A549 (cell line): ENCODE measurements at regions not wholly inside any gene's neighbourhood (a gene's known extent, or its start where the extent isn't known, plus 50 kb on each side); places are given as distances from the start of the nearest gene placed in this dataset.

ENCODE experiments used
- EP300 ChIP-seq, 2 experiments: fragments of >200 bp; sonication (Bioruptor Twin); formaldehyde crosslinking; IDR thresholded peaks; 2 replicates in 1 of 2; 3 replicates in 1 of 2; pipeline ENCODE4 v1.6.1; 2016 to 2017
- ESRRA ChIP-seq: fragments of 150-350 bp; IDR thresholded peaks from 2 replicates; pipeline ENCODE4 v1.6.1; 2014; ENCODE audit warnings: mild to moderate bottlenecking, low read length, borderline replicate concordance
- POLR2A ChIP-seq: IDR thresholded peaks from 2 replicates; pipeline ENCODE4 v1.6.1; 2012; ENCODE audit warnings: mild to moderate bottlenecking, low read length
- POLR2AphosphoS2 ChIP-seq: conservative IDR thresholded peaks from 2 replicates; pipeline ENCODE4 v1.6.1; 2012; ENCODE audit warnings: low read length, improper control_type of control experiment, inconsistent platforms
- SMC3 ChIP-seq: fragments of >200 bp; sonication (Bioruptor Twin); formaldehyde crosslinking; IDR thresholded peaks from 3 replicates; pipeline ENCODE4 v1.6.1; 2018; ENCODE audit warnings: inconsistent platforms
- TP53 ChIP-seq: fragments of 250-450 bp; sonication (Bioruptor Pico); IDR thresholded peaks from 2 replicates; pipeline ENCODE4 v1.5.0; 2021; ENCODE audit warnings: mild to moderate bottlenecking, moderate library complexity
- TF ChIP-seq, protein P1 (sequence below): fragments of >200 bp; sonication (Bioruptor Twin); formaldehyde crosslinking; IDR thresholded peaks from 3 replicates; pipeline ENCODE4 v1.5.1; 2016
- TF ChIP-seq, protein P2 (sequence below): fragments of 200-600 bp; sonication (generic); IDR thresholded peaks from 2 replicates; pipeline ENCODE4 v1.6.1; 2016; ENCODE audit warnings: antibody characterized with exemption, mild to moderate bottlenecking, moderate library complexity

DNA sequence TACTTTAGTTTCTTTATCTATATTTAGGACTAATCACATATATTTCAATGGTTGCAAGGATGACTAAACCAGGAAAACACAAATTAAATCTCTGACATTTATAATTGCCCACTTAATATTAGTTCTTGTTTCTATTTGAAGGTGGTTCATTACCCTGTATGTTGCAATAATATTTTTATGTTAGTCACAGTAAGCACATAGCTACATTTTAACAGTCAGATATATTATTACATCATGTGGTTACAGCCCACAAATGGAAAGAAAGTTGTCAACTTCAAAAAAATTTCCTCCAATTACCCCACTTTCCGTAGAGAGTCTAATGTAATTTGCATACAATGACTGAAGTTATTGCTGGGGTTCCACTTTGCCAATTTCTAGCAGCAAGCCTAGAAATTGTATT is 114.6 kb downstream of the TUSC7 start:
- no peak for TF ChIP-seq EP300 (IDR thresholded peaks at IDR 0.05)
- no peak for TF ChIP-seq ESRRA
- TF ChIP-seq, protein P1, sequence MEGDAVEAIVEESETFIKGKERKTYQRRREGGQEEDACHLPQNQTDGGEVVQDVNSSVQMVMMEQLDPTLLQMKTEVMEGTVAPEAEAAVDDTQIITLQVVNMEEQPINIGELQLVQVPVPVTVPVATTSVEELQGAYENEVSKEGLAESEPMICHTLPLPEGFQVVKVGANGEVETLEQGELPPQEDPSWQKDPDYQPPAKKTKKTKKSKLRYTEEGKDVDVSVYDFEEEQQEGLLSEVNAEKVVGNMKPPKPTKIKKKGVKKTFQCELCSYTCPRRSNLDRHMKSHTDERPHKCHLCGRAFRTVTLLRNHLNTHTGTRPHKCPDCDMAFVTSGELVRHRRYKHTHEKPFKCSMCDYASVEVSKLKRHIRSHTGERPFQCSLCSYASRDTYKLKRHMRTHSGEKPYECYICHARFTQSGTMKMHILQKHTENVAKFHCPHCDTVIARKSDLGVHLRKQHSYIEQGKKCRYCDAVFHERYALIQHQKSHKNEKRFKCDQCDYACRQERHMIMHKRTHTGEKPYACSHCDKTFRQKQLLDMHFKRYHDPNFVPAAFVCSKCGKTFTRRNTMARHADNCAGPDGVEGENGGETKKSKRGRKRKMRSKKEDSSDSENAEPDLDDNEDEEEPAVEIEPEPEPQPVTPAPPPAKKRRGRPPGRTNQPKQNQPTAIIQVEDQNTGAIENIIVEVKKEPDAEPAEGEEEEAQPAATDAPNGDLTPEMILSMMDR, result no peak
- TF ChIP-seq POLR2A, result no peak
- TF ChIP-seq, protein P2, sequence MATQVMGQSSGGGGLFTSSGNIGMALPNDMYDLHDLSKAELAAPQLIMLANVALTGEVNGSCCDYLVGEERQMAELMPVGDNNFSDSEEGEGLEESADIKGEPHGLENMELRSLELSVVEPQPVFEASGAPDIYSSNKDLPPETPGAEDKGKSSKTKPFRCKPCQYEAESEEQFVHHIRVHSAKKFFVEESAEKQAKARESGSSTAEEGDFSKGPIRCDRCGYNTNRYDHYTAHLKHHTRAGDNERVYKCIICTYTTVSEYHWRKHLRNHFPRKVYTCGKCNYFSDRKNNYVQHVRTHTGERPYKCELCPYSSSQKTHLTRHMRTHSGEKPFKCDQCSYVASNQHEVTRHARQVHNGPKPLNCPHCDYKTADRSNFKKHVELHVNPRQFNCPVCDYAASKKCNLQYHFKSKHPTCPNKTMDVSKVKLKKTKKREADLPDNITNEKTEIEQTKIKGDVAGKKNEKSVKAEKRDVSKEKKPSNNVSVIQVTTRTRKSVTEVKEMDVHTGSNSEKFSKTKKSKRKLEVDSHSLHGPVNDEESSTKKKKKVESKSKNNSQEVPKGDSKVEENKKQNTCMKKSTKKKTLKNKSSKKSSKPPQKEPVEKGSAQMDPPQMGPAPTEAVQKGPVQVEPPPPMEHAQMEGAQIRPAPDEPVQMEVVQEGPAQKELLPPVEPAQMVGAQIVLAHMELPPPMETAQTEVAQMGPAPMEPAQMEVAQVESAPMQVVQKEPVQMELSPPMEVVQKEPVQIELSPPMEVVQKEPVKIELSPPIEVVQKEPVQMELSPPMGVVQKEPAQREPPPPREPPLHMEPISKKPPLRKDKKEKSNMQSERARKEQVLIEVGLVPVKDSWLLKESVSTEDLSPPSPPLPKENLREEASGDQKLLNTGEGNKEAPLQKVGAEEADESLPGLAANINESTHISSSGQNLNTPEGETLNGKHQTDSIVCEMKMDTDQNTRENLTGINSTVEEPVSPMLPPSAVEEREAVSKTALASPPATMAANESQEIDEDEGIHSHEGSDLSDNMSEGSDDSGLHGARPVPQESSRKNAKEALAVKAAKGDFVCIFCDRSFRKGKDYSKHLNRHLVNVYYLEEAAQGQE, result no peak
- TF ChIP-seq TP53 (CRISPR knock-in tag), result no peak
- TF ChIP-seq POLR2AphosphoS2, result no peak
- no peak for TF ChIP-seq SMC3
